ENCODE measurements at regions not wholly inside any gene's neighbourhood (a gene's known extent, or its start where the extent isn't known, plus 50 kb on each side); places are given as distances from the start of the nearest gene placed in this dataset.

- Histone ChIP-seq H2AFZ (ENCODE audit: low read length) (no peak overlapping the region), H2BK12ac (ENCODE audit: insufficient read length, low read depth, low read length) (no peak overlapping the region), H3K56ac (ENCODE audit: insufficient read length, low read depth, low read length) (no peak overlapping the region), H4K5ac (ENCODE audit: insufficient read length, low read depth, low read length) (no peak overlapping the region), H4K8ac (replicated peaks; ENCODE audit: insufficient read length, low read depth, low read length) (no peak overlapping the region), H3K4me2 (ENCODE audit: insufficient read depth, insufficient read length, low read length) (no peak overlapping the region), H2AK5ac (ENCODE audit: insufficient read length, low read length) (no peak overlapping the region), H2BK20ac (ENCODE audit: low read depth, low read length, poor library complexity, severe bottlenecking) (no peak overlapping the region), H4K20me1 (ENCODE audit: control insufficient read depth, insufficient read depth, insufficient read length) (no peaks in the 10 kb centered on the region), H3K9me3 (ENCODE audit: control insufficient read depth, low read depth, low read length) (no peaks in the 10 kb centered on the region), H2BK5ac (ENCODE audit: insufficient read length, low read length) (no peak overlapping the region), H3K27ac (ENCODE audit: insufficient read length, low read depth, low read length) (no peak overlapping the region), H3K14ac (ENCODE audit: insufficient read depth, low read length) (no peak overlapping the region), H4K91ac (ENCODE audit: insufficient read length, low read depth, low read length) (no peak overlapping the region), H2BK15ac (ENCODE audit: low read depth, low read length) (no peak overlapping the region), H3K9ac (ENCODE audit: extremely low read depth, insufficient read length, low read length) (no peak overlapping the region), H3K23me2 (ENCODE audit: insufficient read length, low read depth, low read length, poor library complexity, severe bottlenecking) (no peaks in the 10 kb centered on the region), H3K79me2 (ENCODE audit: insufficient read depth, low read length) (no peaks in the 10 kb centered on the region), H3K4me1 (ENCODE audit: insufficient read depth, low read length) (no peaks in the 10 kb centered on the region), H3K23ac (ENCODE audit: insufficient read length, low read depth, low read length) (no peak overlapping the region), H3T11ph (ENCODE audit: low read length) (no peak overlapping the region), H2BK120ac (ENCODE audit: low read depth, low read length, poor library complexity, severe bottlenecking) (no peak overlapping the region), H3K27me3 (ENCODE audit: insufficient read depth, low read length) (no peaks in the 10 kb centered on the region), H3K18ac (ENCODE audit: insufficient read length, low read depth, low read length) (no peak overlapping the region), H3K79me1 (ENCODE audit: insufficient read depth, low read depth, low read length, poor library complexity, severe bottlenecking) (no peaks in the 10 kb centered on the region), H3K4ac (ENCODE audit: low read depth, low read length) (no peak overlapping the region)
- no peak overlapping the region for H3K27ac Mint-ChIP-seq
- H3K27me3 Mint-ChIP-seq (ENCODE audit: low read depth), result peaks cover 33% of the 10 kb centered on the region
- no peak overlapping the region for H3K4me3 Mint-ChIP-seq
- no peak for DNase-seq
- no CpG with 5 or more reads among the region's 1 CpG for WGBS (ENCODE audit: extremely low coverage, insufficient read length, low lambda C conversion rate)
- no peaks in the 10 kb centered on the region; a peak in 1 of 7 replicates for H3K36me3 Mint-ChIP-seq (ENCODE audit: insufficient read depth in 1 of 3, low read depth in 3 of 3)
- no peak for TF ChIP-seq CTCF (conservative IDR thresholded peaks at IDR 0.05)
- peaks cover 3% of the 10 kb centered on the region in 2 experiments; a peak in 1 of 4 replicates for H3K4me1 Mint-ChIP-seq
- H3K9me3 Mint-ChIP-seq, result no peaks in the 10 kb centered on the region; a peak in 1 of 5 replicates
Observed at GRCh38 chr2:234403751-234404150, 93.1 kb downstream of the ARL4C start.

All from H9 (cell line).